ENCODE measurements at regions not wholly inside any gene's neighbourhood (a gene's known extent, or its start where the extent isn't known, plus 50 kb on each side); places are given as distances from the start of the nearest gene placed in this dataset.

- no peak for TF ChIP-seq ZNF462 (CRISPR knock-in tag; IDR thresholded peaks at IDR 0.05)
- TF ChIP-seq ZNF331 (CRISPR knock-in tag; IDR thresholded peaks at IDR 0.05; ENCODE audit: low read depth), result no peak
Observed at GRCh38 chr6:150787429-150787828, 78.1 kb upstream of the MTHFD1L start (continued).

GRCh38 chr6:150788089-150788488, 77.4 kb upstream of the MTHFD1L start:
- ATAC-seq (no peak), DNase-seq (ENCODE audit: low spot score) (no peak)
- no peaks in the 10 kb centered on the region for H3K9me2 ChIP-seq (ENCODE audit: insufficient read depth)
- H3F3A ChIP-seq (replicated peaks; ENCODE audit: low read depth), result no peaks in the 10 kb centered on the region
- H3K79me2 ChIP-seq (replicated peaks; ENCODE audit: insufficient read depth), result no peaks in the 10 kb centered on the region
- H3K27ac ChIP-seq (ENCODE audit: low read depth), result no peak overlapping the region
- H2AFZ ChIP-seq, result no peak overlapping the region
- Mint-ChIP-seq H3K36me3 (ENCODE audit: low read depth) (no peaks in the 10 kb centered on the region), H3K4me3 (no peak overlapping the region), H3K4me1 (no peaks in the 10 kb centered on the region), H3K9me3 (no peaks in the 10 kb centered on the region), H3K27ac (no peak overlapping the region), H3K27me3 (ENCODE audit: insufficient read depth, low read depth, poor library complexity) (no peaks in the 10 kb centered on the region)
- no peak overlapping the region for H3K4me3 ChIP-seq
- H3K27me3 ChIP-seq (ENCODE audit: insufficient read depth), result no peaks in the 10 kb centered on the region
- H3K4me1 ChIP-seq (ENCODE audit: insufficient read depth), result no peaks in the 10 kb centered on the region
- H4K20me1 ChIP-seq (replicated peaks; ENCODE audit: insufficient read depth), result no peaks in the 10 kb centered on the region
- H3K4me2 ChIP-seq, result no peak overlapping the region
- H3K36me3 ChIP-seq (ENCODE audit: insufficient read depth), result no peaks in the 10 kb centered on the region
- TF ChIP-seq ZNF462 (CRISPR knock-in tag; IDR thresholded peaks at IDR 0.05) (no peak), POLR2AphosphoS5 (IDR thresholded peaks at IDR 0.05; ENCODE audit: low read depth) (no peak), REST (IDR thresholded peaks at IDR 0.05; ENCODE audit: unreplicated experiment) (no peak), STAT1 (IDR thresholded peaks at IDR 0.05; ENCODE audit: unreplicated experiment) (no peak), EZH2 (IDR thresholded peaks at IDR 0.05; ENCODE audit: low read depth, unreplicated experiment) (no peak), EZH2phosphoT487 (IDR thresholded peaks at IDR 0.05; ENCODE audit: unreplicated experiment) (no peak)
